ENCODE measurements at regions not wholly inside any gene's neighbourhood (a gene's known extent, or its start where the extent isn't known, plus 50 kb on each side); places are given as distances from the start of the nearest gene placed in this dataset.

- Histone ChIP-seq H3K27ac (ENCODE audit: low read depth, low read length) (no peak overlapping the region), H3K79me2 (ENCODE audit: insufficient read depth, low read length) (no peaks in the 10 kb centered on the region), H3K4me3 (ENCODE audit: insufficient read depth, low read length, poor library complexity, severe bottlenecking) (no peak overlapping the region), H4K20me1 (ENCODE audit: low read depth, low read length) (no peaks in the 10 kb centered on the region), H3K36me3 (ENCODE audit: low read length) (no peaks in the 10 kb centered on the region), H3K4me2 (ENCODE audit: low read depth, low read length, poor library complexity, severe bottlenecking) (no peak overlapping the region), H3K9me3 (ENCODE audit: insufficient read depth, low read length) (no peaks in the 10 kb centered on the region), H3K9ac (ENCODE audit: low read length) (no peak overlapping the region), H3F3A (ENCODE audit: insufficient read depth) (no peaks in the 10 kb centered on the region), H3K27me3 (ENCODE audit: low read length) (no peaks in the 10 kb centered on the region), H3K9me2 (replicated peaks; ENCODE audit: insufficient read depth, low read length) (no peaks in the 10 kb centered on the region), H2AFZ (ENCODE audit: low read depth, low read length, severe bottlenecking) (no peak overlapping the region)
- TF ChIP-seq EZH2phosphoT487 (conservative IDR thresholded peaks at IDR 0.05; ENCODE audit: low read length), result no peak
- no peak for TF ChIP-seq CTCF (IDR thresholded peaks at IDR 0.05; ENCODE audit: insufficient read depth, low read length, poor library complexity, severe bottlenecking)
Measured at GRCh38 chr4:106762666-106763443, 273.3 kb downstream of the DKK2 start.

GRCh38 chr4:106753426-106753825 lies 282.7 kb downstream of the DKK2 start:
- Histone ChIP-seq H2AFZ (ENCODE audit: low read depth, low read length, severe bottlenecking) (no peak overlapping the region), H3K9me3 (ENCODE audit: insufficient read depth, low read length) (no peaks in the 10 kb centered on the region), H3F3A (ENCODE audit: insufficient read depth) (no peaks in the 10 kb centered on the region), H3K4me3 (ENCODE audit: insufficient read depth, low read length, poor library complexity, severe bottlenecking) (no peak overlapping the region), H3K79me2 (ENCODE audit: insufficient read depth, low read length) (no peaks in the 10 kb centered on the region), H3K9ac (ENCODE audit: low read length) (no peak overlapping the region), H3K36me3 (ENCODE audit: low read length) (no peaks in the 10 kb centered on the region), H3K9me2 (replicated peaks; ENCODE audit: insufficient read depth, low read length) (no peaks in the 10 kb centered on the region), H4K20me1 (ENCODE audit: low read depth, low read length) (no peaks in the 10 kb centered on the region), H3K27me3 (ENCODE audit: low read length) (no peaks in the 10 kb centered on the region), H3K27ac (ENCODE audit: low read depth, low read length) (no peak overlapping the region), H3K4me2 (ENCODE audit: low read depth, low read length, poor library complexity, severe bottlenecking) (no peak overlapping the region)
- TF ChIP-seq EZH2phosphoT487 (conservative IDR thresholded peaks at IDR 0.05; ENCODE audit: low read length) (no peak), CTCF (IDR thresholded peaks at IDR 0.05; ENCODE audit: insufficient read depth, low read length, poor library complexity, severe bottlenecking) (no peak)

- H3K4me2 ChIP-seq (ENCODE audit: low read depth, low read length, poor library complexity, severe bottlenecking), result no peak overlapping the region
- H3K4me3 ChIP-seq (ENCODE audit: insufficient read depth, low read length, poor library complexity, severe bottlenecking), result no peak overlapping the region
- H3K9me2 ChIP-seq (replicated peaks; ENCODE audit: insufficient read depth, low read length), result no peaks in the 10 kb centered on the region
- H3K79me2 ChIP-seq (ENCODE audit: insufficient read depth, low read length), result no peaks in the 10 kb centered on the region
- no peaks in the 10 kb centered on the region for H3F3A ChIP-seq (ENCODE audit: insufficient read depth)
- no peak overlapping the region for H2AFZ ChIP-seq (ENCODE audit: low read depth, low read length, severe bottlenecking)
- TF ChIP-seq CTCF (IDR thresholded peaks at IDR 0.05; ENCODE audit: insufficient read depth, low read length, poor library complexity, severe bottlenecking), result no peak
- TF ChIP-seq EZH2phosphoT487 (conservative IDR thresholded peaks at IDR 0.05; ENCODE audit: low read length), result no peak
- H3K27ac ChIP-seq (ENCODE audit: low read depth, low read length), result no peak overlapping the region
- H3K9me3 ChIP-seq (ENCODE audit: insufficient read depth, low read length), result no peaks in the 10 kb centered on the region
- no peaks in the 10 kb centered on the region for H4K20me1 ChIP-seq (ENCODE audit: low read depth, low read length)
- no peaks in the 10 kb centered on the region for H3K27me3 ChIP-seq (ENCODE audit: low read length)
- no peak overlapping the region for H3K9ac ChIP-seq (ENCODE audit: low read length)
- no peaks in the 10 kb centered on the region for H3K36me3 ChIP-seq (ENCODE audit: low read length)
Measured at GRCh38 chr4:106746451-106746850, 289.7 kb downstream of the DKK2 start.

Data from SU-DHL-6 (cell line).